HG02610 (cell line): ENCODE measurements at regions not wholly inside any gene's neighbourhood (a gene's known extent, or its start where the extent isn't known, plus 50 kb on each side); places are given as distances from the start of the nearest gene placed in this dataset.
"Not testable (repeated sequence)": the region's sequence is repeated elsewhere in the genome, so short reads cannot be mapped to it uniquely, and the experiment has no call there.

ENCODE experiments used
- ATAC-seq: cut with Tn5 transposase; IDR thresholded peaks from one replicate; pipeline ENCODE4 v1.9.1; 2021; ENCODE audit warnings: mild to moderate bottlenecking, moderate library complexity; ENCODE audit not compliant: unreplicated experiment

- no peak for ATAC-seq
Measured at GRCh38 chr7:133132906-133133305, 51.0 kb upstream of the CHCHD3 start.

GRCh38 chr7:133134810-133135209 lies 52.9 kb upstream of the CHCHD3 start:
- ATAC-seq: no peak

GRCh38 chr7:133135451-133135850 lies 53.6 kb upstream of the CHCHD3 start:
- no peak for ATAC-seq

GRCh38 chr7:133139350-133139749 lies 57.5 kb upstream of the CHCHD3 start:
- no peak for ATAC-seq

- ATAC-seq: no peak
Measured at GRCh38 chr7:133139801-133140200, 57.9 kb upstream of the CHCHD3 start.

- no peak for ATAC-seq
Measured at GRCh38 chr7:133140994-133141595, 59.2 kb upstream of the CHCHD3 start.

- ATAC-seq: no peak
Measured at GRCh38 chr7:133150760-133151159, 68.9 kb upstream of the CHCHD3 start.

GRCh38 chr7:133152875-133153274 lies 71.0 kb upstream of the CHCHD3 start:
- ATAC-seq: no peak

- ATAC-seq: no peak
Measured at GRCh38 chr7:133155146-133155545, 73.3 kb upstream of the CHCHD3 start.

GRCh38 chr7:133155642-133156041 lies 73.8 kb upstream of the CHCHD3 start:
- ATAC-seq: no peak

GRCh38 chr7:133157045-133157444 lies 75.2 kb upstream of the CHCHD3 start:
- ATAC-seq: no peak

- ATAC-seq: no peak
Measured at GRCh38 chr7:133164498-133164897, 82.6 kb upstream of the CHCHD3 start.

GRCh38 chr7:133165001-133165400 lies 83.1 kb upstream of the CHCHD3 start:
- peak; percentile 70 for ATAC-seq

- no peak for ATAC-seq
Measured at GRCh38 chr7:133165529-133165928, 83.6 kb upstream of the CHCHD3 start.

GRCh38 chr7:133167300-133167699 lies 85.4 kb upstream of the CHCHD3 start:
- no peak for ATAC-seq

- ATAC-seq: not testable (repeated sequence)
Measured at GRCh38 chr7:133169167-133169822, 83.6 kb upstream of the EXOC4 start.

- not testable (repeated sequence) for ATAC-seq
Measured at GRCh38 chr7:133177476-133177875, 75.4 kb upstream of the EXOC4 start.

GRCh38 chr7:133180717-133181116 lies 72.2 kb upstream of the EXOC4 start:
- no peak for ATAC-seq

- ATAC-seq: no peak
Measured at GRCh38 chr7:133183042-133183794, 69.7 kb upstream of the EXOC4 start.

GRCh38 chr7:133183969-133184368 lies 68.9 kb upstream of the EXOC4 start:
- no peak for ATAC-seq

GRCh38 chr7:133185512-133185911 lies 67.4 kb upstream of the EXOC4 start:
- no peak for ATAC-seq

GRCh38 chr7:133186060-133186459 lies 66.8 kb upstream of the EXOC4 start:
- no peak for ATAC-seq
